ENCODE measurements at regions not wholly inside any gene's neighbourhood (a gene's known extent, or its start where the extent isn't known, plus 50 kb on each side); places are given as distances from the start of the nearest gene placed in this dataset.

GRCh38 chr22:27135031-27135981, 477.9 kb downstream of the MIAT start:
- intact Hi-C loops (cut with DNase I; ENCODE audit: low total_unique reads): no loop called here
- no peak for DNase-seq
- H3K9me3 ChIP-seq: peaks cover 0 to 8% (median 6%) of the 10 kb centered on the region in 3 donors
- TF ChIP-seq, protein P1, sequence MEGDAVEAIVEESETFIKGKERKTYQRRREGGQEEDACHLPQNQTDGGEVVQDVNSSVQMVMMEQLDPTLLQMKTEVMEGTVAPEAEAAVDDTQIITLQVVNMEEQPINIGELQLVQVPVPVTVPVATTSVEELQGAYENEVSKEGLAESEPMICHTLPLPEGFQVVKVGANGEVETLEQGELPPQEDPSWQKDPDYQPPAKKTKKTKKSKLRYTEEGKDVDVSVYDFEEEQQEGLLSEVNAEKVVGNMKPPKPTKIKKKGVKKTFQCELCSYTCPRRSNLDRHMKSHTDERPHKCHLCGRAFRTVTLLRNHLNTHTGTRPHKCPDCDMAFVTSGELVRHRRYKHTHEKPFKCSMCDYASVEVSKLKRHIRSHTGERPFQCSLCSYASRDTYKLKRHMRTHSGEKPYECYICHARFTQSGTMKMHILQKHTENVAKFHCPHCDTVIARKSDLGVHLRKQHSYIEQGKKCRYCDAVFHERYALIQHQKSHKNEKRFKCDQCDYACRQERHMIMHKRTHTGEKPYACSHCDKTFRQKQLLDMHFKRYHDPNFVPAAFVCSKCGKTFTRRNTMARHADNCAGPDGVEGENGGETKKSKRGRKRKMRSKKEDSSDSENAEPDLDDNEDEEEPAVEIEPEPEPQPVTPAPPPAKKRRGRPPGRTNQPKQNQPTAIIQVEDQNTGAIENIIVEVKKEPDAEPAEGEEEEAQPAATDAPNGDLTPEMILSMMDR (IDR thresholded peaks at IDR 0.05): no peak
- no peak overlapping the region for H3K27ac ChIP-seq
- H3K36me3 ChIP-seq: no peaks in the 10 kb centered on the region
- no peak overlapping the region for H3K4me3 ChIP-seq
- H3K4me1 ChIP-seq: peaks cover 0 to 40% (median 12%) of the 10 kb centered on the region in 4 donors
- no peaks in the 10 kb centered on the region for H3K27me3 ChIP-seq

DNA sequence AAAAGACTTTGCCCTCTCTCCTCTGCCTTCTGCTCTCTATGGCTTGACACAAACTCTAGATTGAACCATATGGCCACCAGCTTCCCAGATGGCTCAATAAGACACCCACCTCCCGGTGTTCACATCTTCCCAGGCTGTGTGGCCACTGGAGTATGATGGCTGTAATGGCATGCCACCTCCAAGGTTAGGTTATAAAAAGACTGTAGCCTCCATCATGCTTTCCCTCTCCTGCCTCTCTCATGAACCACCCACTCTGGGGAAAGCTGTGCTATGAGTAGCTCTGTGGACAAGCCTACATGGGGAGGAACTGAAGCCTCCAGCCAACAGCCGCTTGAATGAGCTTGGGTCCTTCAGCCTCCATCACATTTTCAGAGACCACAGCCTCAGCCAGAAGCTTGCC, 479.2 kb downstream of the MIAT start:
- H3K4me1 ChIP-seq: peaks cover 0 to 42% (median 13%) of the 10 kb centered on the region in 4 donors
- no peaks in the 10 kb centered on the region for H3K36me3 ChIP-seq
- no peak overlapping the region for H3K27ac ChIP-seq
- DNase-seq: no peak
- no peak overlapping the region for H3K4me3 ChIP-seq
- peaks cover 0 to 8% (median 6%) of the 10 kb centered on the region in 3 donors for H3K9me3 ChIP-seq
- TF ChIP-seq, protein P1 (IDR thresholded peaks at IDR 0.05): no peak
- H3K27me3 ChIP-seq: no peaks in the 10 kb centered on the region
- intact Hi-C loops (cut with DNase I; ENCODE audit: low total_unique reads): no loop called here

DNA sequence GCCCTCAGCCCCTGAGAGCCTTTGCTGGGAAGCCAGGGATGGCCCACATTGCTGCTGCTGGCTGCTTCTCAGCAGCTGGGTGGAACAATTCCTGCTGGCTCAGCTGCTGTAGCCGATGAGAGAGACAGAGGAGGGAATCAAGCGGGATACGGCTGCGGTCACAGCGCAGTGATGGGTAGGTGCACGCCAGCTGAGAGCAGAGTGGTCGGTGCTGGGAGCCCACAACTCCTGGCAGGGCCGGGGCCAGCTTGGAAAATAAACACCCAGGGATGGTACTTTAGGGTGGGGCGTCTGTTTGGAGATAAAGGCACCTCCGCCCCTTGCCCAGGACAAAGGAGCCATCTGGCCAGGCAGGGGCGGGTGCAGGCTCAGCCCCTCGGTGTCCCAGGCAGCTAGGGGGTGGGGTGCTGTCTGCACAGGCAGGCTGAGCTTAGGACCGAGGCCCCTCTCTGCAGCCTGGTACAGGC, 480.5 kb downstream of the MIAT start:
- Histone ChIP-seq H3K36me3 (no peaks in the 10 kb centered on the region), H3K4me3 (no peak overlapping the region), H3K4me1 (peaks cover 0 to 42% (median 13%) of the 10 kb centered on the region in 4 donors), H3K27ac (no peak overlapping the region), H3K27me3 (no peaks in the 10 kb centered on the region), H3K9me3 (peaks cover 0 to 8% (median 6%) of the 10 kb centered on the region in 3 donors)
- TF ChIP-seq, protein P1 (IDR thresholded peaks at IDR 0.05): no peak
- intact Hi-C loops (cut with DNase I; ENCODE audit: low total_unique reads): no loop called here
- no peak for DNase-seq

DNA sequence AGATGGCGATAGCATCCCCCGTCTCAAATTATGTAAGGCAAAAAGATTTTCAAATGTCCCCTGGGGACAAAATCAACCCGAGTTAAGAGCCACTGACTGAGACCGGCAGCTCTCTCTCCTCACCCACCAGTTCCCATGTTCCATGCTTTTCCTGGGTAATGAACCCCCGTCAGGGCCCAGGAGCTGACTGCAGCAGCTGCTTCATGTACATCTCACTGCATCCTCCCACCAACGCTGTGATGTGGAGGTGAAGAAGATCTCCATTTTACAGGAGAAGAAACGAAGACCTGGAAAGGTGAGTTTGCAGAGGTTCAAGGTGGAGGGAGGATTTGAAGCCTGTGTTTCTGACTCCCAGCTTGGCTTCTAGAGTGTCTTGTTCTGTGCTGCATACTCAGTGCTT, 481.1 kb downstream of the MIAT start:
- H3K4me1 ChIP-seq: peaks cover 0 to 39% (median 13%) of the 10 kb centered on the region in 4 donors
- TF ChIP-seq, protein P1 (IDR thresholded peaks at IDR 0.05): no peak
- H3K27ac ChIP-seq: no peak overlapping the region
- intact Hi-C loops (cut with DNase I; ENCODE audit: low total_unique reads): no loop called here
- H3K9me3 ChIP-seq: peaks cover 0 to 8% (median 6%) of the 10 kb centered on the region in 3 donors
- H3K27me3 ChIP-seq: no peaks in the 10 kb centered on the region
- H3K36me3 ChIP-seq: no peaks in the 10 kb centered on the region
- no peak for DNase-seq
- no peak overlapping the region for H3K4me3 ChIP-seq

DNA sequence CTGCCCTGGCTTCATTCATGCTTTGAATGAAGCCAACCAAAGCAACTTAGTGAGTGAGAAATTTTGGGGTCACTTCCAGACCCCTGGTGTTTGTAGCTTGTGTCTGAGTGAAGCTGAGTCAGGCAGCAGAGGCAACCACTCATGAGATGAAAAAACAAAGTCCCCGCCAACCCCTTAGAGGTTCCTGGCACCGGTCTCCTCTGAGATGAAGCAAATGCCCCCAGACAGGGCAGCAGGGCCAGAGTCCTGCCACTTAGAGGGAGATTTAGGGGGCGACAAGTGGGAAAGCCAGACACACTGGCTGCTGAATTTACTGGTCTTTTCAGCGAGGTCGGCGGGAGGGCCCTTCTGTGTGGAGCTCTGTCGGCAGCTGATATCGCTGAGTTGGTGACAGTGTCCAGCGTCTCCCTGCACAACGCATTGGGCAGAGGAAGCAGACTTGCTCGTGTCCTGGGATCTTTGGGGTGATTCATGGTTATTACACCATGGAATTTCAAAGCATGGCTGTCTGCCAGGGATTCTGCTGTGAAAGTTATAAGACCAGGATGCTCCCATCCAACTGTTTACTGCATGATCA, 482.6 kb downstream of the MIAT start:
- H3K36me3 ChIP-seq: no peaks in the 10 kb centered on the region
- peaks cover 0 to 23% (median 7%) of the 10 kb centered on the region in 4 donors for H3K4me1 ChIP-seq
- intact Hi-C loops (cut with DNase I; ENCODE audit: low total_unique reads): no loop called here
- H3K27ac ChIP-seq: peak overlapping the region; percentile 6 to 30
- H3K27me3 ChIP-seq: no peaks in the 10 kb centered on the region
- peak in 1 of 2 donors; percentile 58 for DNase-seq
- H3K9me3 ChIP-seq: peaks cover 0 to 8% (median 6%) of the 10 kb centered on the region in 3 donors
- TF ChIP-seq, protein P1 (IDR thresholded peaks at IDR 0.05): no peak
- H3K4me3 ChIP-seq: no peak overlapping the region

Data from tibial artery (tissue), 4 donors.